H1 (cell line): ENCODE measurements at regions not wholly inside any gene's neighbourhood (a gene's known extent, or its start where the extent isn't known, plus 50 kb on each side); places are given as distances from the start of the nearest gene placed in this dataset.

Experiments used
- CTCF ChIA-PET: fragments of 300-600 bp; sonication (Branson Sonifier 250); formaldehyde crosslinking; loops from one replicate; lab custom pipeline; 2021; ENCODE audit not compliant: partially characterized antibody; lab: Charles Lee
- POLR2A ChIA-PET: fragments of 300-600 bp; sonication (Branson Sonifier 250); formaldehyde crosslinking; loops from one replicate; lab custom pipeline; 2021; ENCODE audit warnings: inconsistent platforms; ENCODE audit not compliant: partially characterized antibody; lab: Charles Lee
- DNase-seq, 2 experiments: peaks; one replicate each; pipeline versions ENCODE4 v3.0.0 to v3.0.0-alpha.2; 2010 to 2022; ENCODE audit warnings: low spot score in 2 of 2, low read depth in 1 of 2, mixed read lengths in 1 of 2
- FAIRE-seq: peaks from 2 replicates; lab custom pipeline; 2011; peaks lifted over from hg19 to GRCh38; lab: Jason Lieb, UNC
- H2AFZ ChIP-seq: 2 replicates; pipeline ENCODE4 v1.8.1; 2012; ENCODE audit warnings: low read length, inconsistent platforms
- H2AK5ac ChIP-seq: 2 replicates; pipeline ENCODE4 v1.6.1; 2013; ENCODE audit warnings: low read depth, low read length
- H2BK120ac ChIP-seq: replicated peaks from 2 replicates; pipeline ENCODE3; 2013; ENCODE audit warnings: low read depth, low read length, inconsistent platforms
- H2BK12ac ChIP-seq: 2 replicates; pipeline ENCODE4 v1.6.1; 2013; ENCODE audit warnings: low read depth, low read length
- H2BK15ac ChIP-seq: 2 replicates; pipeline ENCODE4 v1.6.1; 2013; ENCODE audit warnings: low read length
- H2BK20ac ChIP-seq: 2 replicates; pipeline ENCODE4 v1.6.1; 2013; ENCODE audit warnings: low read length
- H2BK5ac ChIP-seq: 2 replicates; pipeline ENCODE4 v1.6.1; 2013; ENCODE audit warnings: low read depth, low read length
- H3K14ac ChIP-seq: 2 replicates; pipeline ENCODE4 v1.6.1; 2013; ENCODE audit warnings: inconsistent platforms; ENCODE audit not compliant: insufficient read length
- H3K18ac ChIP-seq: 2 replicates; pipeline ENCODE4 v1.6.1; 2013; ENCODE audit warnings: low read length; ENCODE audit errors: extremely low read depth
- H3K23ac ChIP-seq: 2 replicates; pipeline ENCODE4 v1.6.1; 2013; ENCODE audit warnings: inconsistent platforms; ENCODE audit not compliant: insufficient read length
- H3K23me2 ChIP-seq: 2 replicates; pipeline ENCODE4 v1.6.1; 2013; ENCODE audit warnings: low read depth, low read length
- H3K27ac ChIP-seq: 2 replicates; pipeline ENCODE4 v1.6.1; 2011; ENCODE audit warnings: low read depth, low read length, inconsistent platforms
- H3K27me3 ChIP-seq, 4 experiments: replicated peaks in 1 of 4; 1 replicate in 1 of 4; 2 replicates in 3 of 4; pipeline versions ENCODE4 v1.6.1 to v1.8.1; 2011 to 2013; ENCODE audit warnings: low read length in 3 of 4, mild to moderate bottlenecking in 3 of 4, inconsistent platforms in 2 of 4, mixed read lengths in 2 of 4, moderate library complexity in 1 of 4; ENCODE audit not compliant: control insufficient read depth in 3 of 4, insufficient read depth in 3 of 4; ENCODE audit errors: extremely low read depth in 1 of 4
- H3K36me3 ChIP-seq, 4 experiments: 2 replicates each; pipeline versions ENCODE4 v1.6.1 to v1.8.1; 2011 to 2013; ENCODE audit warnings: mild to moderate bottlenecking in 4 of 4, low read length in 3 of 4, moderate library complexity in 2 of 4, control low read depth in 1 of 4, inconsistent platforms in 1 of 4; ENCODE audit not compliant: insufficient read depth in 4 of 4, control insufficient read depth in 2 of 4
- H3K4ac ChIP-seq: replicated peaks from 2 replicates; pipeline ENCODE3; 2013; ENCODE audit warnings: low read length, low read depth, mixed read lengths, inconsistent platforms; ENCODE audit not compliant: insufficient read length
- H3K4me1 ChIP-seq, 4 experiments: replicated peaks in 1 of 4; 1 replicate in 1 of 4; 2 replicates in 3 of 4; pipeline versions ENCODE4 v1.6.1 to v1.8.1; 2011 to 2013; ENCODE audit warnings: low read length in 3 of 4, inconsistent platforms in 2 of 4, mixed read lengths in 1 of 4; ENCODE audit not compliant: insufficient read depth in 4 of 4, control insufficient read depth in 3 of 4
- H3K4me2 ChIP-seq, 2 experiments: 2 replicates each; pipeline versions ENCODE4 v1.6.1 to v1.8.1; 2011 to 2013; ENCODE audit warnings: low read depth in 2 of 2, low read length in 2 of 2, control low read depth in 1 of 2, inconsistent platforms in 1 of 2, mild to moderate bottlenecking in 1 of 2; ENCODE audit not compliant: insufficient read depth in 1 of 2
- H3K4me3 ChIP-seq, 4 experiments: fragments of 200-600, 300-600 bp in 1 of 4; sonication (generic), shearing (Covaris generic), sonication (Bioruptor Twin) in 1 of 4; 2 replicates each; pipeline versions ENCODE4 v1.5.1 to v1.8.1; 2011 to 2016; ENCODE audit warnings: low read length in 4 of 4, low read depth in 3 of 4, control low read depth in 2 of 4, inconsistent platforms in 2 of 4, mild to moderate bottlenecking in 2 of 4, mixed read lengths in 1 of 4, moderate library complexity in 1 of 4; ENCODE audit not compliant: insufficient read depth in 2 of 4; ENCODE audit errors: extremely low read depth in 1 of 4
- H3K56ac ChIP-seq: replicated peaks from 2 replicates; pipeline ENCODE3; 2013; ENCODE audit warnings: low read depth, mild to moderate bottlenecking, mixed read lengths, low read length, inconsistent platforms; ENCODE audit not compliant: insufficient read length
- H3K79me1 ChIP-seq: 2 replicates; pipeline ENCODE4 v1.6.1; 2013; ENCODE audit warnings: low read depth, low read length, control low read depth
- H3K79me2 ChIP-seq, 2 experiments: 2 replicates each; pipeline versions ENCODE4 v1.6.1 to v1.8.1; 2012 to 2013; ENCODE audit warnings: low read length in 2 of 2, mild to moderate bottlenecking in 2 of 2, inconsistent platforms in 1 of 2; ENCODE audit not compliant: insufficient read depth in 2 of 2, control insufficient read depth in 1 of 2
- H3K9ac ChIP-seq, 4 experiments: replicated peaks in 1 of 4; 1 replicate in 1 of 4; 2 replicates in 3 of 4; pipeline versions ENCODE4 v1.6.1 to v1.8.1; 2011 to 2013; ENCODE audit warnings: low read depth in 3 of 4, low read length in 3 of 4, control low read depth in 2 of 4, mild to moderate bottlenecking in 2 of 4, moderate library complexity in 2 of 4, inconsistent platforms in 1 of 4; ENCODE audit errors: extremely low read depth in 1 of 4
- H3K9me3 ChIP-seq, 2 experiments: 2 replicates each; pipeline versions ENCODE4 v1.6.1 to v1.8.1; 2012 to 2013; ENCODE audit warnings: mild to moderate bottlenecking in 2 of 2, moderate library complexity in 2 of 2, control low read depth in 1 of 2, inconsistent platforms in 1 of 2, low read depth in 1 of 2, low read length in 1 of 2, mixed read lengths in 1 of 2; ENCODE audit not compliant: insufficient read depth in 2 of 2
- H4K20me1 ChIP-seq, 2 experiments: replicated peaks in 1 of 2; 2 replicates each; pipeline versions ENCODE3 to v1.8.1; 2011 to 2013; ENCODE audit warnings: inconsistent platforms in 2 of 2, low read length in 2 of 2, mild to moderate bottlenecking in 1 of 2; ENCODE audit not compliant: insufficient read depth in 2 of 2, control insufficient read depth in 1 of 2
- H4K5ac ChIP-seq: 2 replicates; pipeline ENCODE4 v1.6.1; 2013; ENCODE audit warnings: low read length, low read depth, mixed read lengths, inconsistent platforms; ENCODE audit not compliant: insufficient read length
- H4K8ac ChIP-seq: 2 replicates; pipeline ENCODE4 v1.8.0; 2013; ENCODE audit warnings: mild to moderate bottlenecking, moderate library complexity, low read length, inconsistent platforms; ENCODE audit not compliant: insufficient read depth; ENCODE audit errors: extremely low read depth
- H4K91ac ChIP-seq: replicated peaks from 2 replicates; pipeline ENCODE3; 2013; ENCODE audit warnings: low read length, mixed read lengths, inconsistent platforms; ENCODE audit not compliant: insufficient read length
- ASH2L ChIP-seq: fragments of 200-600, 300-600 bp; sonication (generic); IDR thresholded peaks from one replicate; pipeline ENCODE4 v1.7.1; 2017; ENCODE audit warnings: low read length
- ATF3 ChIP-seq: IDR thresholded peaks from 2 replicates; pipeline ENCODE4 v1.6.1; 2011; ENCODE audit warnings: low read depth, mild to moderate bottlenecking, low read length; ENCODE audit not compliant: insufficient read depth
- CHD2 ChIP-seq: IDR thresholded peaks from 2 replicates; pipeline ENCODE4 v1.6.1; 2012; ENCODE audit warnings: low read length, improper control_type of control experiment
- CTBP2 ChIP-seq: IDR thresholded peaks from 2 replicates; pipeline ENCODE4 v1.7.0; 2011; ENCODE audit warnings: borderline replicate concordance, mild to moderate bottlenecking, moderate library complexity, mixed read lengths, low read length; ENCODE audit not compliant: insufficient read depth, insufficient read length
- FOSL1 ChIP-seq: IDR thresholded peaks from 2 replicates; pipeline ENCODE4 v1.6.1; 2011; ENCODE audit warnings: mild to moderate bottlenecking, low read depth, low read length, moderate library complexity; ENCODE audit not compliant: insufficient read depth
- GTF2F1 ChIP-seq: IDR thresholded peaks from 2 replicates; pipeline ENCODE4 v1.6.1; 2012; ENCODE audit warnings: low read depth, low read length, improper control_type of control experiment, borderline replicate concordance
- HDAC2 ChIP-seq, 2 experiments: fragments of 300-600 bp in 1 of 2; sonication (generic) in 1 of 2; IDR thresholded peaks; 2 replicates each; pipeline ENCODE4 v1.6.1; 2011 to 2012; ENCODE audit warnings: low read depth in 2 of 2, low read length in 2 of 2, mild to moderate bottlenecking in 2 of 2, moderate library complexity in 2 of 2, borderline replicate concordance in 1 of 2, inconsistent platforms in 1 of 2
- MAFK ChIP-seq: IDR thresholded peaks from 2 replicates; pipeline ENCODE4 v1.6.1; 2012; ENCODE audit warnings: low read depth, mild to moderate bottlenecking, improper control_type of control experiment, low read length
- SAP30 ChIP-seq: fragments of 300-600 bp; sonication (generic); IDR thresholded peaks from 2 replicates; pipeline ENCODE4 v1.7.1; 2012; ENCODE audit warnings: low read length, moderate library complexity, mild to moderate bottlenecking, inconsistent platforms; ENCODE audit not compliant: insufficient read depth, insufficient replicate concordance
- SIRT6 ChIP-seq: IDR thresholded peaks from one replicate; pipeline ENCODE4 v1.7.1; 2012; ENCODE audit warnings: low read length, inconsistent platforms
- SRF ChIP-seq: IDR thresholded peaks from 2 replicates; pipeline ENCODE4 v1.6.1; 2011; ENCODE audit warnings: mild to moderate bottlenecking, low read depth, low read length, moderate library complexity
- TAF1 ChIP-seq: IDR thresholded peaks from 2 replicates; pipeline ENCODE4 v1.6.1; 2011; ENCODE audit warnings: mild to moderate bottlenecking, low read depth, low read length
- TBP ChIP-seq: IDR thresholded peaks from 2 replicates; pipeline ENCODE4 v1.6.1; 2011; ENCODE audit warnings: low read depth, low read length, improper control_type of control experiment
- ZNF274 ChIP-seq: IDR thresholded peaks from 2 replicates; pipeline ENCODE4 v1.7.0; 2012; ENCODE audit warnings: low read length, borderline replicate concordance; ENCODE audit errors: extremely low read depth
- WGBS, 2 experiments: shearing (Covaris generic) in 1 of 2; methylation state at CpG; one replicate each; pipeline versions ENCODE4 v1.1.6 to v1.1.7; 2013 to 2015; ENCODE audit warnings: low lambda C conversion rate in 2 of 2, mixed read lengths in 2 of 2, inconsistent platforms in 1 of 2, low coverage in 1 of 2, missing lambda C conversion rate in 1 of 2; ENCODE audit not compliant: insufficient replicate concordance in 2 of 2, insufficient coverage in 1 of 2, insufficient read length in 1 of 2; ENCODE audit errors: extremely low coverage in 1 of 2, missing lambda C conversion rate in 1 of 2; 5-methylcytosine and 5-hydroxymethylcytosine counted together

GRCh38 chr3:34362910-34363309 is 564.5 kb downstream of the PDCD6IP start:
- Histone ChIP-seq H3K18ac (no peak overlapping the region), H4K8ac (no peak overlapping the region), H3K14ac (no peak overlapping the region), H2BK15ac (no peak overlapping the region; the same call in 1 of the 2 replicates), H3K9me3 (no peaks in the 10 kb centered on the region), H3K4me3 (no peak overlapping the region), H3K23ac (no peak overlapping the region), H2BK120ac (no peak overlapping the region), H3K79me1 (no peaks in the 10 kb centered on the region), H3K56ac (no peak overlapping the region), H4K20me1 (no peaks in the 10 kb centered on the region), H2AFZ (no peak overlapping the region), H4K91ac (no peak overlapping the region), H3K4ac (no peak overlapping the region), H2BK12ac (no peak overlapping the region), H3K27me3 (no peaks in the 10 kb centered on the region), H3K27ac (no peak overlapping the region), H3K79me2 (no peaks in the 10 kb centered on the region), H4K5ac (no peak overlapping the region), H3K36me3 (no peaks in the 10 kb centered on the region), H2BK20ac (no peak overlapping the region), H3K23me2 (no peaks in the 10 kb centered on the region; the same call in 1 of the 2 replicates), H2AK5ac (no peak overlapping the region), H3K9ac (no peak overlapping the region), H3K4me2 (no peak overlapping the region), H2BK5ac (no peak overlapping the region), H3K4me1 (peaks cover 0 to 4% (median 2%) of the 10 kb centered on the region in 4 experiments; a peak in 2 of 7 replicates)
- no peak for FAIRE-seq
- CTCF ChIA-PET, result no interaction called here
- POLR2A ChIA-PET, result no interaction called here
- no peak for DNase-seq
- 95% methylated on average over 5 of the region's 5 CpGs; no CpG with 5 or more reads in 1 of the 2 experiments for WGBS, 2 experiments
- TF ChIP-seq GTF2F1 (no peak), CTBP2 (no peak), TAF1 (no peak), CHD2 (no peak), SIRT6 (no peak), FOSL1 (no peak), ATF3 (no peak), MAFK (no peak), ZNF274 (no peak), TBP (no peak), ASH2L (no peak), SAP30 (no peak), HDAC2 (IDR thresholded peaks at IDR 0.05; ENCODE audit: borderline replicate concordance in 1 of 2, low read depth in 2 of 2, low read length in 2 of 2) (no peak), SRF (no peak)
